Upper lobe of right lung (tissue), 1 donor: ENCODE measurements at regions not wholly inside any gene's neighbourhood (a gene's known extent, or its start where the extent isn't known, plus 50 kb on each side); places are given as distances from the start of the nearest gene placed in this dataset.

Experiments used
- ATAC-seq: fragments of 200-7000 bp; cut with Tn5 transposase; one replicate; pipeline ENCODE4 v1.9.1; 2020; ENCODE audit warnings: mild to moderate bottlenecking, moderate library complexity
- DNase-seq: peaks from one replicate; pipeline ENCODE4 v3.0.0-alpha.2; 2020
- H3K27ac ChIP-seq: fragments of 200-600 bp; one replicate; pipeline ENCODE4 v1.8.0; 2022
- H3K27me3 ChIP-seq: fragments of 200-600 bp; one replicate; pipeline ENCODE4 v1.8.0; 2022; ENCODE audit warnings: mild to moderate bottlenecking
- H3K36me3 ChIP-seq: fragments of 200-600 bp; one replicate; pipeline ENCODE4 v1.8.0; 2022
- H3K4me1 ChIP-seq: fragments of 200-600 bp; one replicate; pipeline ENCODE4 v1.8.0; 2022
- H3K4me3 ChIP-seq: fragments of 200-600 bp; one replicate; pipeline ENCODE4 v1.8.0; 2022; ENCODE audit warnings: mild to moderate bottlenecking
- H3K9me3 ChIP-seq: fragments of 200-600 bp; one replicate; pipeline ENCODE4 v1.8.0; 2022
- CTCF ChIP-seq: fragments of 200-600 bp; IDR thresholded peaks from one replicate; pipeline ENCODE4 v1.8.0; 2022; ENCODE audit warnings: antibody characterized with exemption
- intact Hi-C: fragments of 100-400 bp; cut with DNase I; formaldehyde crosslinking; loops from one replicate; pipeline ENCODE4 v1.11.0; 2022
- donor health status: DM: no; HTN: yes; CAD: no; lungs with severe emphysema.

- ATAC-seq, result no peak
- no peaks in the 10 kb centered on the region for H3K27me3 ChIP-seq
- no peak for TF ChIP-seq CTCF
- H3K9me3 ChIP-seq, result no peaks in the 10 kb centered on the region
- H3K27ac ChIP-seq, result no peak overlapping the region
- no peaks in the 10 kb centered on the region for H3K36me3 ChIP-seq
- DNase-seq, result no peak
- intact Hi-C loops, result no loop called here
- H3K4me3 ChIP-seq, result no peak overlapping the region
- no peaks in the 10 kb centered on the region for H3K4me1 ChIP-seq
Observed at GRCh38 chr5:82991059-82991458, 86.1 kb downstream of the TMEM167A start.

- ATAC-seq (no peak), DNase-seq (no peak)
- H3K9me3 ChIP-seq, result no peaks in the 10 kb centered on the region
- no peaks in the 10 kb centered on the region for H3K36me3 ChIP-seq
- H3K4me3 ChIP-seq, result no peak overlapping the region
- TF ChIP-seq CTCF, result no peak
- no peak overlapping the region for H3K27ac ChIP-seq
- H3K27me3 ChIP-seq, result no peaks in the 10 kb centered on the region
- intact Hi-C loops, result no loop called here
- H3K4me1 ChIP-seq, result no peaks in the 10 kb centered on the region
Observed at GRCh38 chr5:82987188-82987587, 90.0 kb downstream of the TMEM167A start.

GRCh38 chr5:82986404-82986803 lies 90.8 kb downstream of the TMEM167A start:
- TF ChIP-seq CTCF, result no peak
- no peak overlapping the region for H3K27ac ChIP-seq
- no peaks in the 10 kb centered on the region for H3K27me3 ChIP-seq
- H3K36me3 ChIP-seq, result no peaks in the 10 kb centered on the region
- no peak for DNase-seq
- no peak for ATAC-seq
- H3K4me3 ChIP-seq, result no peak overlapping the region
- no peaks in the 10 kb centered on the region for H3K4me1 ChIP-seq
- H3K9me3 ChIP-seq, result no peaks in the 10 kb centered on the region
- intact Hi-C loops, result no loop called here

- no peak for TF ChIP-seq CTCF
- Histone ChIP-seq H3K4me1 (no peaks in the 10 kb centered on the region), H3K4me3 (no peak overlapping the region), H3K36me3 (no peaks in the 10 kb centered on the region), H3K27ac (no peak overlapping the region), H3K27me3 (no peaks in the 10 kb centered on the region), H3K9me3 (no peaks in the 10 kb centered on the region)
- DNase-seq, result no peak
- intact Hi-C loops, result no loop called here
- ATAC-seq, result no peak
Observed at GRCh38 chr5:82985763-82986162, 91.4 kb downstream of the TMEM167A start.

DNA sequence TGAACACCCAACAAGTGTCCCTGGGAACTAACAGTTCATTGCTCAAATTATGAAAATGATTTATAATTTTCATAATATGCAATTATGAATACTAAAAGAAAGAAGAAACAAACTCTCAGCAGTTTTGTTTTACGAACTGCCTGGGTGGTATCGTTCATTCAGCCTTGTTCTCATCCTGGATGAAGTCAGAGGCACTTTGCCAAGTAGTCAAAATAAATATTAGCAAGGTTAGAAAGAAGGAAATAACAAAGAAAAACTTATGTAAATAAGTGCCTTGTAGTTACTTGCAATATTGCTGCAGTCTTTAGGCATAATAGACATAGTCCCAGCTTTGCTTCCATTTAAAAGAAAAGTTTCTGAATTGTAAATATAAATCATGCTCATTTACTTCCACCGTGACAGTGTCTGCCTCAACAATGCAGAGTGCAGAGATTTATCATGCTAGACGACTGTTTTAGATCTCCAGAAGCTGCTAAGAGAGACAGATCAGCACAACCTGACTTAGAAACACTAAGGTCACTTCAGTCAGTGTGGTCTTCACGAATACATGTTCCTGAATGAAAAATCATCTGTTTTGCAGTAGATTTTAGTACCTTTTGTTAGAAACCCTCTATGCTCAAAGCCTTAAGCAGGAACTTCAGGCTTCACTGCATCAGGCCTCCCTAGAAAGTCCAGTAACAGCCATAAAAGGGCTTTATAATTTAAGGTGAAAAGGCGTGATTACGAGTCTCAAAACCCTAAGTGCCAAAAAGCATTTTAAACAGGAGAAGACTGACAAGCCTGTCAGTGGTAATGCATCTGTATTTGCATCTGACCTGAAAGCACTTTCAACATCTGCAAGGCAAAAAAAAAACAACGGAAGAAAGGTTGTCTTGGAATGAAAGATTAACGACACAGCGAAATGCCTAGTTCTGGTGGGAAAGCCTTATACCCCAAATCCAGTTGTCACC lies 92.1 kb downstream of the TMEM167A start:
- no peaks in the 10 kb centered on the region for H3K4me1 ChIP-seq
- H3K9me3 ChIP-seq, result no peaks in the 10 kb centered on the region
- H3K4me3 ChIP-seq, result no peak overlapping the region
- ATAC-seq, result no peak
- TF ChIP-seq CTCF, result no peak
- no peaks in the 10 kb centered on the region for H3K27me3 ChIP-seq
- no peaks in the 10 kb centered on the region for H3K36me3 ChIP-seq
- no peak for DNase-seq
- H3K27ac ChIP-seq, result no peak overlapping the region
- intact Hi-C loops, result no loop called here
